ENCODE measurements at regions not wholly inside any gene's neighbourhood (a gene's known extent, or its start where the extent isn't known, plus 50 kb on each side); places are given as distances from the start of the nearest gene placed in this dataset.

- DNase-seq (ENCODE audit: low read depth): no peak
Observed at GRCh38 chr18:10225300-10225699, 229.1 kb upstream of the APCDD1 start.

GRCh38 chr18:10226971-10227370 is 227.5 kb upstream of the APCDD1 start:
- DNase-seq (ENCODE audit: low read depth): no peak

GRCh38 chr18:10228326-10228725 is 226.1 kb upstream of the APCDD1 start:
- no peak for DNase-seq (ENCODE audit: low read depth)

DNA sequence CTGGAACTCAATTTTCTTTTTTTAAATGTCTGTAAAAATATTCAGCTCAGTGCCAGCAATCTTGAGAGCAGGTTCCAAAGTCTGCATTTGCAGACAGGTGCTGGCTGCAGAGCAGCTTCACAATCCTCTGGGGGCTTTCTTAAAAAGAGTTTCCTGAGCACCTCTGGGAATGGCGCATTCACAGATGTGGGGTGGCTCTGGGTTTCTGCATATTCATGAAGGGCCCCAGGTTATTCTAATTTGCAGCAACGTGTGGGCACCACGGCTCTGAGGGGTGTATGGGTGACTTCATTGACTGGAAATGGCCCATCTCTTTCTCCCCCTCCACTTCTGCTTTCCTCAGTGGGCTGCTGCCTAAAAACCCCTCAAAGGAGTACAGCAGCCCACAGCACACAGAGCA is 225.0 kb upstream of the APCDD1 start:
- DNase-seq (ENCODE audit: low read depth): no peak

- no peak for DNase-seq (ENCODE audit: low read depth)
Observed at GRCh38 chr18:10230072-10230471, 224.4 kb upstream of the APCDD1 start.

DNA sequence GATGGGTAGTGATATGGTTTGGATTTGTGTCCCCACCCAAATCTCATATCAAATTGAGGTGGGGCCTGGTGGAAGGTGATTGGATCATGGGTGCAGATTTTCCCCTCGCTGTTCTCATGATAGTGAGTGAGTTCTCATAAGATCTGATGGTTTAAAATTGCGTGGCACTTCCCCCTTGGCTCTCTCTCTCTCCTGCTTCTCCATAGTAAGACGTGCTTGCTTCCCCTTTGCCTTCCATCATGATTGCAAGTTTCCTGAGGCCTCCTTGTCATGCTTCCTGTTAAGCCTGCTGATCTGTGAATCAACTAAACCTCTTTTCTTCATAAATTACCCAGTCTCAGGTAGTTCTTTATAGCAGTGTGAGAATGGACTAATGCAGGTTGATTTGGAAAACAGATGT is 223.2 kb upstream of the APCDD1 start:
- no peak for DNase-seq (ENCODE audit: low read depth)

DNA sequence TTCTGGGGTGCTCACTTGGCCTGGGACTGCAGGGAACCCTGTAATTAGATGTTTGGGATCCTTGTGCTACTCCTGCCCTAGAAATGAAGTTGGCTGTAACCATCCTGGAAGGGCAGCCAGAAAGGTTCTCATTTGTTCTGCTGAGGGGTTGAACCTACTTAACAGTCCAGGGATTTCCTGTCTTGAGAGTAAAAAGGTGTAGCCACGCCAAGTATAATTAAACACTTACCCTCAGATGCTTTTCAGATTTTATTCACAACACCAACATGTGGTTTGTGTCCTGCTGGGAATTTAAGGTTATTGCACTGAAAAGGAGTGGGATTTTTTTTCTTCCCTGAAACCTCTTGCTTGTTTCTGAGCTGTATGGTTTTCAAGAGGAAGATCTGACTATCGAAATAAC is 222.4 kb upstream of the APCDD1 start:
- no peak for DNase-seq (ENCODE audit: low read depth)

DNA sequence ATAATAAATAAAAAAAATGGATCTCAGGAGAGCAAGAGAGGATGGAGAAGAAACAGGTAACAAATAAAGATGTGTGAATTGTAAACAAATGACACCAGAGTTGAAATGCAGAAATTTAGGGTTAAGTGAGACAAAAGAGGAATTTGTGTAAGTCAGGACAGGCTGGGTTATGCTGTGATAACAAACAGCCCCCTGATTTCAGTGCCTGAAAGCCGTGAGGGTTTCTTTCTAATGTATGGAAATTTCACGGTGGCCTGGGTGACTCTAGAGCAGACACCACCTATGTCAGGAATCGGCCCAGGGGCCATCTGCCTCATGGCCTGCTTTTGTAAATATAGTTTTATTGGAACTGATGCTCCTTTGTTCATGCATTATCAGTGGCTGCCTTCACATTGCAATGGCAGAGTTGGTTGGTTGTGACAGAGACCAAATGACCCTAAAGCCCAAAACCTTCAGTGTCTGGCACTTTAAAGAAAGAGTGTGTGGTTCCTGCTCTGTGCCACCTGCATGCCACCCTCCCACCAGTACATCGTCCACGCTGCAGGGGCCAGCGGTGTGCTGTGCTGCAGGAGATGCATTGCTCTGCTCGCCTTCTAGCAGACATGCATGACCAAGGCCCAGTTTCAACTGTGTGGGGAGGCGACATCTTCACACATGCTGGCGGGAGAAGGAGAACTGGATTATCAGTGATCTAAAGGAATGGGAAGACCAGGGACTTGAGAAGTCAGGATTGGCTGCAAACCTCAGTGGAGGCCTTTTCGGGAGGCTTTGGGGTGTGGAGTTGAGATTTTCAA is 221.2 kb upstream of the APCDD1 start:
- DNase-seq (ENCODE audit: low read depth): no peak

GRCh38 chr18:10234281-10234680 is 220.2 kb upstream of the APCDD1 start:
- no peak for DNase-seq (ENCODE audit: low read depth)

DNA sequence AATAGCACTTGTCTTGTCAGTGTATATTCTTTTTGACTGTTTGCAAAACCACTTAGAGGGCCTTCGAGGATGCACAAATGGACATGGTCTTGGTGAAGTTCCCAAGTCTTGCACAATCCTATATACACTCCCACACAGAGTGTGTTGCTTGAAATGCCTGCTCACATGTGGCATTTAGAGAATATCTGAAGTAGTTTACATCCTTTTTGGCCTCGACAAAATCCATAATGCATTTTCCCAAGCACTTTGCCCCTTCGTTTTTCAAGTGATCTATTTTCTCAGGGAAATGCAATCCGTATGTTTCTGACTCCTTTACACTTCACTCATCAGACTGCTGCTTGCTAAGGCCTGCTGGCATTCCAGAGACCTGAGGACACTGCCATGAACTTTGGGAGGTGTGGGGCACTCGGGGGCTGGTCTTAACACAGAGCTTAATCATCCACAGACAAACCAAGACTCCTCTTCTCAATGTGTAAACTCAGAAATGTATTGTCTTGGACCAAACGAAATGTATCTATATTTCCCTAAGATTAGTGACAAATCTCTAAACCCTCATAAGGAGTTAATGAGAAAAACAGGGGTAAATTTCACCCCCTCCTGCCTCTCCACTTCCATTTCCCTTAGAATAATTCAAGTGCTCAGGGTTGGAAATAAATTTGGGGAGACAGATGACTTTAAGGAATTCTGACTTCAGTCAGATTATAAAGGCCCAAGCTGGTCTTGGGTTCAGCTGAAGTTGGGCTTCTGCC is 219.3 kb upstream of the APCDD1 start:
- no peak for DNase-seq (ENCODE audit: low read depth)

- no peak for DNase-seq (ENCODE audit: low read depth)
Observed at GRCh38 chr18:10235661-10235952, 218.8 kb upstream of the APCDD1 start.

GRCh38 chr18:10239103-10239502 is 215.3 kb upstream of the APCDD1 start:
- no peak for DNase-seq (ENCODE audit: low read depth)

DNA sequence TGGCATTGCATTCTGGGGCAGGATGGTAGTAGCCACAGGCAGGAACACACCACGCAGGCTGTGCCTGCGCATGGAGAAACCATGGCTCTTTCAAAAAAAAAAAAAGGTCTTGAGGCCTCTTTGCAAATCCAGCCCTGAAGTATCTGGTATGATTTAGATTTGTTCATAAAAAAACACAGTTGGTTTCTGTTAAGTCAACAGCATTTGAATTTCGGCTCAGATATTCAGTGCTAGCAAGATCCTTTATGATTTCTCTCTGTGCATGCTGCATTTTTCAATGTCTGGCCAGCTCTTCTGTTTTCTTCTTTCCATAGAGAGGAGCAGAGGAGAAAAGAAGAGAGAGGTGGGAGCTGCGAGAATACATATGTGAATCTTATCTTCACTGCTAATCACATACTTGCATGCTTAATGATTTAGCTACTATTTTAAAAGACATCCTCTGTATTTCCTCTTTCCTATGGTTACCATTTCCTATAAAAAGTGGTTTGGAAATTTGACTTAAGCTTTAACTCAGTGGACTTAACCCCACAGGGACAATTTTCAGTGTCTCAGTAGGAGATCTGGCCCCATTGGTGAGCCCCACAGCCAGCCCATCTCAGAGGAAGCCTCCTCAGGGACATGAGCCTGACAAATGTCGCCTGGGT is 214.3 kb upstream of the APCDD1 start:
- DNase-seq (ENCODE audit: low read depth): no peak

DNA sequence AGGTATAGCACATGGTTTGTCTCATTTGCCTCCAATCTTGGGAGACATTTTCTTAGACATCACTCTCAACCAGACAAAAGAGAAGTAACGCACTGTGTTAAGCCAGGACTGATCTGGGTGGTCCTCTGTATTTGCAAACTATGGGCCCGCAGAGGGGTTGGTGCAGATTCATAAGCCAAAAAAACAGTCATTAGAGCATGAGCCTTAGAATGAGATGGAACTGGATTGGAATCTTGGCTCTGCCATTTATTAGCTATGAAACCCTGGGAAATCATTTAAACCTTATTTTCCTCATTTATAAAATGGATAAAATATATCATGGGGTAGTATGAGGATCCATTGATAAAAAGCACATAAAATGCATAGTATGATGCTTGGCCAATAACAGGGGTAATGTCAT is 213.5 kb upstream of the APCDD1 start:
- no peak for DNase-seq (ENCODE audit: low read depth)

DNA sequence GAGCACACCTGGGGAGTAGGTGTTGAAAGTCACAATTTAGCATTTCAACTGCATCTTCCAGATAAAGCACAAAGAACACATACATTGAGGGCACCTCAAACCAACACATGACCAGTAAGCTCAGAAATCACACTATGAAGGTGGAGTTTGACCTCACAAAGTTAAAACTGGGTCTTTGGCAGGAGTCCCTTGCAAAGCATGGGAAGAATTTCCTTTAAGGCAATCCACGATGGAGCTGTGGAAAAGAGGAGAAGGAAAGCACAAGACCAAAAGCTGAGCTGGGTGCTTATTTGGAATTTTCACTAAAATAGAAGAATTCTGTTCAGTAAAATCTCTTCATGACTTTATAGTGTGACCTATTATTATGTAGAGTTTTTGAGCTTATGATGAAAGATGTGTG is 212.9 kb upstream of the APCDD1 start:
- DNase-seq (ENCODE audit: low read depth): no peak

DNA sequence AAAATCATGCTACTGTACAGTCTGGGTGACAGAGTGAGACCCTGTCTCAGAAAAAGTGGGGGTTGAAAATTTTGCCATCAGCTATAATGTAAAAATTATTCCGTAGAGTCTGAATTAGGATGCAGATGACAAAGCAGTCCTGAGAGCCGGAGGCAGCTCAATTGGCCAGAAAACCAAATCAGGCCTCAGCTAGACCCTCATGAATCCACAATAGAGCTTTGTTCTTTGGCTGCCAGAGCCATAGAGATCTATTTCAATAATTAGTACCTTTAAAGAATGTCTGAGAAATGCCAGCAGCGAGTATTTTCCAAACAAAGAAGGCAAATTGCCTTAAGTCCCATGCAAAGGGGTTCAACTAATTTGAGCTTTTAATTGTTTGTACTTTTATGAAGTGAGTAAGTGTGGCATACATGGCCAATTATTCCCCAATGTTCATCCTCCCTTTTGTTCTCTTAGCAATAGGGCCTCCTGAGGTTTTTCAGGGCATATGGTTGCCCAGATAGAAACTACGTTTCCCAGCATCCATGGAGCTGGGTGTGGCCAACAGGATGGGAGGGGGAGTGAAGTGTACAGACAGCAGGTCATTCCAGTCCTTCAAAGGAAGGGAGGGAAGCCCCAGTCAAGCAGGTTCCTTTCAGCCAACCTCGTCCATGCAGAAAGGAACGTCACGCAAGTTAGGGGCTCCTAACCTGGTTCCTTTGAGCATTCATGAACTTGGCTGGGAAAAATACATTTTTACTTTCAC is 211.3 kb upstream of the APCDD1 start:
- no peak for DNase-seq (ENCODE audit: low read depth)

- DNase-seq (ENCODE audit: low read depth): no peak
Observed at GRCh38 chr18:10244341-10244740, 210.1 kb upstream of the APCDD1 start.

- no peak for DNase-seq (ENCODE audit: low read depth)
Observed at GRCh38 chr18:10245031-10245845, 209.2 kb upstream of the APCDD1 start.

- DNase-seq (ENCODE audit: low read depth): no peak
Observed at GRCh38 chr18:10245846-10246175, 208.6 kb upstream of the APCDD1 start.

DNA sequence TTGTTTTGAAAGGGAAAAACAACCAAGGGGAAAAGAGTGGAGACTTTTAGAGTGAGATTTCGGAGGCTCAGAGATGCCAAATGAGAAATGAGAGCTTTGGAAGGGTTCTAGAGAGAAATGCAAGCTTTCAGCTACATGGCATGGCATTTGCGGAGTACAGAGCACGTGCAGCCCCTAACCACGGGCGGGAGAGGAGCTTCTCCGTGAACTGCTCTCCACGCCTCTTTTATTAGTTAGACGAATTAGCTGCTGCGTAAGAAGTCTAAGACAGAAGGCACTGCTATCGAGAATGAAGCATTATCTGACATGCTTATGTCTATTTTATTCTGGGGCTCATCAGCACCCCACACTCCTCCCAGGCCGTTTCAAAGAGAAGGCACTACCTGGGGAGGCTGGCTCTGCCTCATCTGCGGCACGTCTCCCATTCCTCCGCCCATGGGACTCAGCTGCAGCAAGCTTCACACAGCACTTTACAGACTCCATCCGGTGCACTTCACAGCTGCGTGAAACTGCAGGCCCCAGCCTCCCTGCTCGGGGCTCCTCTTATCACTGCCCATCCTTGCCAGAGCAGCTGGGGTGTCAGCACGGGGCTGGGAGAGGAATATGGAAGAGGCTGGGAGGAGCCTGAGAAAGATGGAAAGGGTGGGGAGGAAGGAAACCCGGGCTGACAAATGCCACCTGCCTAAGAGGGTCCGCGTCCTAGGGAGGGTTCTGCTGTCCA is 207.3 kb upstream of the APCDD1 start:
- DNase-seq (ENCODE audit: low read depth): no peak

DNA sequence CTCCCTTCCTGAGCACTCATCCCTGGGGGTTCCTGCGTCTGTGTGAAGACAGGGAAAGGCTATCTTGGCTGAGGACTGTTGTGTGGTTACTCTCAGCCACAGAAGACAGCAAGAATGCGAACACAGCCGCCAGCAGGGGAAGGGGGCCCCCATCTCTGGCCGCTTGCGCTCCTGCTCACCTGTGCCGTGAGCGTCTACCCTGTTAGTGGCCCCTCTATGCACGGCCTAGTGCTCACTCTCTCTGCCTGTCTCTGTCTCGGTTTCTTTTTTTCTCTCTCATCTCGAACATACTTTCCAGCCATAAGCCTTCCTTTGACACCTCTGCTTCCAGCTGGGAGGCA is 206.7 kb upstream of the APCDD1 start:
- DNase-seq (ENCODE audit: low read depth): no peak
